ENCODE measurements at regions not wholly inside any gene's neighbourhood (a gene's known extent, or its start where the extent isn't known, plus 50 kb on each side); places are given as distances from the start of the nearest gene placed in this dataset.
"Not testable (repeated sequence)": the region's sequence is repeated elsewhere in the genome, so short reads cannot be mapped to it uniquely, and the experiment has no call there.

DNA sequence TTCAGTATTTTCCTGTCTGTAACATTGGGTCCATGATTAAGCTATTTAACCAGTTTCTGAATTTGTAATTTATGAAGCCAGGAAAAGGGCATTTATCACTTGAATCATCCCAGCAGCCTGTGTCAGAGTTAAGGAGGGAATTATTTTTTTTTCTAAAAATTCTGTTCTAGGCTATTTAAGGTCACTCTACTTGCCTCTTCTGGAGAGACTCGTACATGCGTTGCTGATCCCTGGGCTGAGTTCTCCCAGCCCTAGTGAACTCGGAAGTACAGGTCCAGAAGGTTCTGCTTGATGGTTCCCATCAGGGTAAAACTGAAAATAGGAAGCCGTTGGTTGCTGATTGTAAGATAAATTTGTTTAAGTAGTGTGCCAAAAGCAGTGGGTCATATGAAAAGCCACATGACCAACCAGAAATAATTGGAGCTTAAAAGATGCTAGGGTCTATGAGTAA lies 90.7 kb downstream of the GPR88 start:
- no peak for DNase-seq (ENCODE audit: low read depth, low spot score)

DNA sequence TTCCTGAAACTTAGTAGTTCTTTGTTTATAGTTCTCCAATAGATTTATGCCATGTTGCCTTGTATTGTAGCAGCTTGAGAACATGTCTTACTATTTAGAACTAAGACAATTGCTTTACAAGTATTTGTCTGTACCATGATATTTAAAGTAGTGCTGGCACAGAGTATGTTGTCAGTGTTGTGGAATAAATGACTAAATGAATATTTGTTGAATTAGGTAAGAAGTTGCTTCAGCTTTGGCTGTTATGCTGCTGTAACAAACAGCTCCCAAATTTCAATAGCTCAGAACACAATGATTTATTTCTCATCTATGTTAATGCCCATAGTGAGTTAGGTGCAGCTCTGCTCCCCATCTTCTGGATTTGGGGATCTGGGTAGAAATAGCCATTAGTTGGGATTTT lies 90.2 kb upstream of the VCAM1 start:
- DNase-seq (ENCODE audit: low read depth, low spot score), result no peak

DNA sequence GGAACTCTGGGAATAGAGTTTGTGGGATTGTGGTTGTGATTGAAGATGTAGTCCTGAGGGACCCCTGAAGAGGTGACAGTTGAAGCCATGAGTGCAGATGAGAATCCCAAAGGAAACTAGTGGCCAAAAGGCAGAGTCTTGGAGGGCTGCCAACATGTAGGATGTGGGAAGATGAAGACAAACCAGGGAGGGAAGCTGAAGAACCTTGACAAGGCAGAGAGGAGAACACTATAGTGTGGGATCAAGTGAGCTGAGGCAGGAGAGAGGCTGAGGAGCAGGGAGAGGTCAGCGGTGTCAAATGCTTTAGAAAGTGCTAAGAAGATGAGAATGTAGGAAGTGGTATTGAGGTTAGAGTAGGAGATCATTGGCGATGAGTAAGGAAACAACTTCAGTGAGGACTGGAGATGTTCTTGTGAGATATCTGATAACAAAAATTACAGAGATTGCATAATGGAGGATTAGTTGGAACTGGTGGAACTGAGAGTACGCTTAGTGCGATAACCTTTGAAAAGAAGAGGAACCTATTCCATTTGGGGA lies 88.5 kb upstream of the VCAM1 start:
- no peak for DNase-seq (ENCODE audit: low read depth, low spot score)

DNA sequence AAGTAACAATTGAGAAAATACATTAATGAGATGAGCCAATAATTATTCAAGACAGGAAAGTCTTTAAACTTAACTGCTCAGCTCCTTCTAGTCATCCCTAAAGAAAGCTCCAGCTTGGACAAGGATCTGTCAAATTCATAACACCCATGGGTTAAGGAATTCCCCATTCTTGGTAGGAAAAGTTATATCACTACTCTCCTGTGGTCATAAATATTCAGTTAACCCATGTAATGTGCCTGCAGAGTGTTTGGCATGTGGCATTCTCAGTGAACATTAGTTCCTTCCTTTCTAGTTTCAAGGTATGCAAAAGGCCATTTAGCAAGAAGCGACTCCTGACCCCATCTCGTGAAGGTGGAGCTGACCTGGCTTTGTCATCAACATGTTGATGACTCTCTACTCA lies 76.7 kb upstream of the VCAM1 start:
- DNase-seq (ENCODE audit: low read depth, low spot score), result no peak

DNA sequence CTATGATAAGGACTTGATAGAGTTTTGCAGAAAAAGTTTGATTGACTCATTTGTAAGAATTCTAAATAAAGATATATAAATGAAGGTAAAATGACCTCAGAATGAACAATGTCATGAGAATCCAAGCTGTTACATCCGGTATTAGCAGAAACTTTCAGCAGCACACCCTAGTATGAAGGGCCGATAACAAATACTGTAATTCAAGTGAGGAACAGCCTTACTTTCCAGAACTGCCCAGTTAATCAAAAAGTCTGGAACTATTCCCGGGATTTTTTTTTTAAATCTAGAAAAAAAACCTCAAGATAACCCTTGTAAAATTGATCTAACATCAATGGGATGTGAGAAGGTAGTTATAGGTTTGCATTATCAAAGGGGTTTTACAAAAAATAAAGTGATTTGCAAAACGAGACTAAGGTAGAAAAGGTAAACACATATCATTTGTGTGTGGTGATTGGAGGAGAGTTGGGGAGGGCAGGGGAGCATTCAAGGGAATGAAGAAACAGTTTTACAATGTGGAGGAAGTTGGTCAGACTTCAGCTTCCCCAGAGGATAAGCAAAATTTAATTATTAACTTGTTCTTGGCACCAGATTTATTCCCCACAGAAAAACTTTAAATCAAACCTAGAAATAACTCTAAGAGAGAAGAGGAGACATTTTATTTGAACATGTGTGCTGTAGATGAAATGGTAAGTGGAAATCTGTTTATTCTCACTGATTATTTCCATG lies 75.9 kb upstream of the VCAM1 start:
- DNase-seq (ENCODE audit: low read depth, low spot score), result no peak

DNA sequence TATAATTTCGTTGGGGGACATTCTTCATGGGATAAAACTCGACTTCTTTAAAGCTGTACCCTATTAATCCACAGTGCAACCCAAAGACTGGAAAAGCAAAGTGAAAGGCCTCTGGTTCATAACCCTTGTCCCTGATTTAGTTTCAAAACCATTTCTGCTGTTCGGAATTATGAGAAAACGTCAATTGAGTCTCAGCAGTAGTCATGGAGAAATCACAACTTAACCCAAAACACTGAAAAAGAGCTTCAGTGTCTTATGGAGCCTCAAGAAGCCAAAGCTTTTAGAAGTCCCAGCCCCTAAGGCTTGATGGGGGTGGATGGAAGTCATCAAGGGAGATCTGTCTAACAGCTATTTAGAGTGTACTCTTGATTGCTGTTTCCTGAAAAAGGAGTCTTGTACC lies 73.5 kb upstream of the VCAM1 start:
- no peak for DNase-seq (ENCODE audit: low read depth, low spot score)

DNA sequence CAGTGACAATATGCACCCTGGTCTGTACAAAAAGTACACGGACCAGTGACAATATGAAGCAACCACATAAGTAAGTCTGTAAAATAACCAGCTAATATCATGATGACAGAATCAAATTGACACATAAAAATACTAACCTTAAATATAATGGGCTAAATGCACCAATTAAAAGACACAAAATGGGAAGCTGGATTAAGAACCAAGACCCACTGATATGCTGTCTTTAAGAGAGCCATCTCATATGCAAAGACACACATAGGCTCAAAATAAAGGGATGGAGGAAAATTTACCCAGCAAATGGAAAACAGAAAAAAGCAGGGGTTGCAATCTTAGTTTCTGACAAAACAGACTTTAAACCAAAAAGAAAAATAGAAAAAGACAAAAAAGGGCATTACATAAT lies 70.4 kb upstream of the VCAM1 start:
- no peak for DNase-seq (ENCODE audit: low read depth, low spot score)

DNA sequence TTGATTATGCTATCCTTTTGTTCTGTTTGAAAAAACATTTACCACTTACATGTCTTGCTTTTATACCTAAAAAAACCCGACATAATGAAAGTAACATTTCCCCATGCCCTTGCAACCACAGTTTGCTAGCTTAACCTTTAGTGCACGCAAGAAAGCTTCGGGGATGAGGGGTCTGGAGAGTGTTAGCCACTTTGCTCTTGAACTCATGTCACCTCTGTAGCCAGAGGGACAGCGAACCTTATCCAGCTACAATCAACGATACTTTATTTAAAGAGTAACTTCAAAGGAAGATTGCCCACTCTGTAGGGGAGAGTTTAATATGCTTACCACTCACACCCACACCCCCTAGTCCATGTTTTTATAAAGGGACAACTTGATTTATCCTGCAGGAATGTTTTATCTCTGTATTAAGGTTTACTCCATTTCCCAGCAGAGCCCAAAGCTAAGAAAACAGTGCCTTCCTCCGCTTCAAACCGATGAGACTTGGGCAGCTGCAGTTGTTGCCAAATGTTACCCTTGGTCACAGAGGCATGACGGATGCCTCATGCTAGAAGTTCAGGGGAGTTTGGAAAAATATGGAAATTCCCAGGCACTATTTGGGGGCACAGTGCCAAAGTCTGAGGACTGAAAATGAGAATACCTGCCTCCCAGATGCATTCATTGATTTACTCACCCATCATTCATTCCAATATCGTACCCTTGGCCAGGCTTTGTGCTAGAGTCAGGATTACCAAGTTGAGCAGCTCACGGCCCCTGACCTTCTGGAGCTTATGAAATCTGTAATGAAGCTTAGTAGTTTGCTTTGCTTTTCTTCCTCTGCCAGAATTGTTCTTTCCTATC lies 61.4 kb upstream of the VCAM1 start:
- DNase-seq (ENCODE audit: low read depth, low spot score), result peak; percentile 6

DNA sequence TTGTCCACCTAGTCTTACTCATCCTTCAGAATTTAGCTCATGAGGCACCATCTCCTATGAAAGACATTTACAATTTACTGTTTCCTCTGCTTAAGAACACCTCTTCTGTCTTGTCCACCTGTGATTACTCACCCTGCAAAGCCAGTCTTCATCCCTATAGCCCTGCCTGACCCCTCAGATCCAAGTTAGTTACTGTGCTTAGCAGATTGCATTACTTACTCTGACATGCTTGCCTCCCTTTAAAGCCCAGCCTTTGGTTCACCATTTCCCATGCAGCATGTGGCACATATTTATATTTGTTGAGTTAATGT lies 60.9 kb upstream of the VCAM1 start:
- DNase-seq (ENCODE audit: low read depth, low spot score), result no peak

DNA sequence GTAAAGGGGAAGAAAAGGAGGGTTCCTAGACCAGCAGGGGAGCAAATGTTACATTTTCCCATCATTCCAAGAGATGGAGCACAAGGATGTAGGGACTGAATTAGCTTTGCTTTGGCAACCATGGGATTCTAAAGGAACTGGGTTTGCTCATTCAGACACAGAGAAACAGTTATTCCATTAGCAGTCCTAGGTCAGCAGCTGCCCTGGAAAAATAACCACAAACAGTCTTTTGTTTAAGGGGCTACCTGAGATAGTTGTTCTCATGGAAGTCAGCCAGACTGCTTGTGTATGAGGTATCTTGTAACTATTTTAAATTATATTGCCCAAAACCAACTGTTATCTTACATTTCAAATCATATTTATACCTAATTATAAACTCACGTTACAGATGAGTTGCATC lies 58.4 kb upstream of the VCAM1 start:
- no peak for DNase-seq (ENCODE audit: low read depth, low spot score)

DNA sequence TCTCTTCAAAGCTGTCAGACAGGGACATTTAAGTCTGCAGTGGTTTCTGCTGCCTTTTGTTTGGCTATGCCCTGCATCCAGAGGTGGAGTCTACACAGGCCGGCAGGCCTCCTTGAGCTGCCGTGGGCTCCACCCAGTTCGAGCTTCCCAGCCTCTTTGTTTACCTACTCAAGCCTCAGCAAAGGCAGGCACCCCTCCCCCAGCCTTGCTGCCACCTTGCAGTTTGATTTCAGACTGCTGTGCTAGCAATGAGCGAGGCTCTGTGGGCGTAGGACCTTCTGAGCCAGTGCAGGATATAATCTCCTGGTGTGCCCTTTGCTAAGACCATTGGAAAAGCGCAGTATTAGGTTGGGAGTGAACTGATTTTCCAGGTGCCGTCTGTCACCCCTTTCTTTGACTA lies 51.0 kb upstream of the VCAM1 start:
- DNase-seq (ENCODE audit: low read depth, low spot score), result not testable (repeated sequence)

Measured in astrocyte of the hippocampus (primary cell).